HG03575 (cell line): ENCODE measurements at regions not wholly inside any gene's neighbourhood (a gene's known extent, or its start where the extent isn't known, plus 50 kb on each side); places are given as distances from the start of the nearest gene placed in this dataset.

Experiments used
- ATAC-seq: cut with Tn5 transposase; IDR thresholded peaks from one replicate; pipeline ENCODE4 v1.9.1; 2021; ENCODE audit not compliant: unreplicated experiment, insufficient number of reproducible peaks, low FRiP score; ENCODE audit errors: extremely low read depth

DNA sequence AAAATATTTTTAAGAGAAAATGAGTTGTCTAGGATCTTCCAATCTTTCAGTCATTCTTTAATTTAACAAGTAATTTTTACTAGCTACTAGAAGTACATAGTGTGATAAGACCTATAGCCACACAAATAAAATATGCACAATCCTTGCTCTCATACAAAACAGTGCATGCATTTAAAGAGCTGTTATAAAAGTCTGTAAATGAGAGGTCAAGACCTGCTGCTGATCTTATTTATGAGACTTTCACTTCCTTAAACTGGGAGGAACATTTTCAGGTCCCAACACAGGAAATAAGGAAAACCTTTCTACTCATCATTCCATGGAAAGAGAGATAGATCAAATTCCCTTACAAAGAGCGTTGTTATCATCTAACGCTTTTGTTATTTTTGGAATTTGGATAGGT, 54.2 kb upstream of the PAM start:
- no peak for ATAC-seq

DNA sequence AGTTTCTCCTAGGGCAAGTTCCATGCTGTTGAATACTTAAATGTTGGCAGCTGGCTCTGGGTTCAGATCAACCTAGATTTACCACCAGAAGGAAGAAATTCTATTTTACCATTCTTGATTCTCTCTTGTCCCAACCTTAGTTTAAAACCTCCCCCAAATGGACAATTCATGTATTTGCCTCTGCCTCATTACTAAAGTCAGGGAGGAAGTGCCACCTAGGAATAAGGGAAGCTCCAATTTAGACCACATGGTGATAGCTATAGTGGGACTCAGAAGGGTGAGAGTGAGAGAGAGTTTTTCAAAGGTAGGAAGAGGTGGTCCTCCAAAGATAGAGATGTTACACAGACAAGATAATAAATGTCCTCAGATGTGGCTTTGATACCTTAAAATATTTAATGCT, 53.4 kb upstream of the PAM start:
- ATAC-seq, result no peak
